ENCODE measurements at regions not wholly inside any gene's neighbourhood (a gene's known extent, or its start where the extent isn't known, plus 50 kb on each side); places are given as distances from the start of the nearest gene placed in this dataset.
"Not testable (repeated sequence)": the region's sequence is repeated elsewhere in the genome, so short reads cannot be mapped to it uniquely, and the experiment has no call there.

- no peak for DNase-seq
- no peak for ATAC-seq
- H3K4me1 ChIP-seq (ENCODE audit: control insufficient read depth, insufficient read depth, low read length) = no peaks in the 10 kb centered on the region
- no peak overlapping the region for H3K27ac ChIP-seq (ENCODE audit: low read length)
- 72% methylated on average over 2 of the region's 2 CpGs for WGBS
- intact Hi-C loops (cut with DNase I) = no loop called here
- H3K9me3 ChIP-seq (ENCODE audit: control insufficient read depth, low read length) = no peaks in the 10 kb centered on the region
- no peak overlapping the region for H3K4me3 ChIP-seq (ENCODE audit: low read length)
- no peaks in the 10 kb centered on the region for H3K27me3 ChIP-seq (ENCODE audit: control insufficient read depth, insufficient read depth)
Measured at GRCh38 chr9:74095925-74096324, 401.2 kb upstream of the RORB start.

DNA sequence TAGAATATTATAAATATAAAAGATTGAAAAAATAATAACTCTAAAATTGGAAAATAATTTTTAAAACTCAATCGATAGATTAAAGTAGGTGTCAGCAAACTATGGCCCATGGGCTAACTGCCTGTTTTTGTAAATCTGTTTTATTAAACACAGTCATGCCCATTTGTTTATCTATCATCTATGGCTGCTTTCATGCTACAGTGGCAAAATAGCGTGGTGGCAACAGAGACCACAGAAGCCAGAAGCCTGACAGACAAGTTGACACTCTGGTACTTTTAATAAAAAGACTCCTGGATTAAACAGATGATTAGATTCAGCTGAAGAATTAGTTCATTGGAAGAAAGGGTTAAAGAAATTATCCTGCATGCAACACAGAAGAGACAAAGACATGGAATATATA, 400.7 kb upstream of the RORB start:
- Histone ChIP-seq H3K27ac (ENCODE audit: low read length) (no peak overlapping the region), H3K4me3 (ENCODE audit: low read length) (no peak overlapping the region), H3K27me3 (ENCODE audit: control insufficient read depth, insufficient read depth) (no peaks in the 10 kb centered on the region), H3K4me1 (ENCODE audit: control insufficient read depth, insufficient read depth, low read length) (no peaks in the 10 kb centered on the region), H3K9me3 (ENCODE audit: control insufficient read depth, low read length) (no peaks in the 10 kb centered on the region)
- ATAC-seq (no peak), DNase-seq (no peak)
- intact Hi-C loops (cut with DNase I) = no loop called here
- 85% methylated on average over 2 of the region's 2 CpGs for WGBS

GRCh38 chr9:74100042-74100441, 397.1 kb upstream of the RORB start:
- H3K27me3 ChIP-seq (ENCODE audit: control insufficient read depth, insufficient read depth) = no peaks in the 10 kb centered on the region
- H3K9me3 ChIP-seq (ENCODE audit: control insufficient read depth, low read length) = no peaks in the 10 kb centered on the region
- intact Hi-C loops (cut with DNase I) = no loop called here
- H3K4me3 ChIP-seq (ENCODE audit: low read length) = no peak overlapping the region
- 93% methylated on average over 1 of the region's 1 CpG for WGBS
- H3K4me1 ChIP-seq (ENCODE audit: control insufficient read depth, insufficient read depth, low read length) = no peaks in the 10 kb centered on the region
- DNase-seq (no peak), ATAC-seq (no peak)
- no peak overlapping the region for H3K27ac ChIP-seq (ENCODE audit: low read length)

- ATAC-seq; H3K4me1 ChIP-seq (ENCODE audit: control insufficient read depth, insufficient read depth, low read length); intact Hi-C loops (cut with DNase I); H3K27ac ChIP-seq (ENCODE audit: low read length); H3K4me3 ChIP-seq (ENCODE audit: low read length); H3K27me3 ChIP-seq (ENCODE audit: control insufficient read depth, insufficient read depth); DNase-seq; H3K9me3 ChIP-seq (ENCODE audit: control insufficient read depth, low read length): not testable (repeated sequence)
- 64% methylated on average over 1 of the region's 1 CpG for WGBS
Measured at GRCh38 chr9:74102148-74102547, 395.0 kb upstream of the RORB start.

DNA sequence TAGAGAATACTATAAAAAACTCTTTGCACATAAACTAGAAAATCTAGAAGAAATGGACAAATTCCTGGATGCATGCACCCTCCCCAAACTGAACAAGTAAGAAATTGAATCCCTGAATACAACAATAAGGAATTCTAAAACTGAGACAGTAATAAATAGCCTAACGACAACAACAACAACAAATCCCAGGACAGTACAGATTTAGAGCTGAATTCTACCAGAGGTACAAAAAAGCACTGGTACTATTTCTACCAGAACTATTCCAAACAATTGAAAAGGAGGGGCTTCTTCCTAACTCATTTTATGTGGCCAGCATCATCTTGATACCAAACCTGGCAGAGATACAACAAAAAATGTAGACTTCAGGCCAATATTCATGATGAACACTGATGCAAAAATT, 394.4 kb upstream of the RORB start:
- no peak overlapping the region for H3K4me3 ChIP-seq (ENCODE audit: low read length)
- no peak overlapping the region for H3K27ac ChIP-seq (ENCODE audit: low read length)
- H3K27me3 ChIP-seq (ENCODE audit: control insufficient read depth, insufficient read depth) = no peaks in the 10 kb centered on the region
- 91% methylated on average over 1 of the region's 1 CpG for WGBS
- H3K9me3 ChIP-seq (ENCODE audit: control insufficient read depth, low read length) = no peaks in the 10 kb centered on the region
- ATAC-seq = no peak
- no peak for DNase-seq
- intact Hi-C loops (cut with DNase I) = no loop called here
- no peaks in the 10 kb centered on the region for H3K4me1 ChIP-seq (ENCODE audit: control insufficient read depth, insufficient read depth, low read length)

DNA sequence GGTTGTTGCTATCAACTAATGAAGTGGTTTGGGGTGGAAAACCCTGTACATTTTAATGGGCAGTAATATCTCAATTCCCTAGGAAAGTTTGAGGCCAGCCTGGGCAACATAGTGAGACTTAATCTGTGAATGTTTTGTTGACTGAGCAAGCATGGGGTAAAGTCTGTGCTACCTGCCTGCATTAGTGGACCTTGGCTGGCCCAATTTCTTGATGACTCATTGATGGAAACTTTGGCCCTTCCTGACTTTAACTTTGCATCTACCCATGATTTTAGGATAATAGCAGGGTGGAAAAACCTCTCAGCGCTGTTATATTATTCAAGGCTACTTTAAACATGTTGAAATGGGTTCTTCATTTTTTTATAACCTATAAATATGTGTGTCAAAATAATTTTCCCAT, 389.4 kb upstream of the RORB start:
- Histone ChIP-seq H3K9me3 (ENCODE audit: control insufficient read depth, low read length) (no peaks in the 10 kb centered on the region), H3K4me1 (ENCODE audit: control insufficient read depth, insufficient read depth, low read length) (no peaks in the 10 kb centered on the region), H3K4me3 (ENCODE audit: low read length) (no peak overlapping the region), H3K27me3 (ENCODE audit: control insufficient read depth, insufficient read depth) (no peaks in the 10 kb centered on the region), H3K27ac (ENCODE audit: low read length) (no peak overlapping the region)
- no peak for DNase-seq
- WGBS = 79% methylated on average over 1 of the region's 1 CpG
- ATAC-seq = no peak
- intact Hi-C loops (cut with DNase I) = no loop called here

DNA sequence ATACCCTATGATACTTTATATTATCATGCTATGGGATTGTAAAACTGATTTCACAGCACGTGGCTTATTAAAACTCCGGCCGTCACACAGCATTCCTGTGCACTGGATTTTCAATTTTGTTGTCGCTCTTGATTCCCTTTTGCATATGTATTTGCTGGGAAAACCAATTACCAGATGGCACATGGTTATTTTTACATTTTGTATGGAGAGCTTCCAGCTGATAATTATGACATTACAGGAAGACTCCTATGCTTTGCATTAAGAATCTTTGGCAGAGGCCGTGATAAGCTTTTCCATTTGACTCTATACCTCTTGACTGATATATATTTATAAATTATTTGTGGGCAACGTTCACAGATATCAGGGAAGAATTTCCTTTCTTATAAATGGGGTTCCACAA, 381.2 kb upstream of the RORB start:
- H3K9me3 ChIP-seq (ENCODE audit: control insufficient read depth, low read length) = no peaks in the 10 kb centered on the region
- H3K27me3 ChIP-seq (ENCODE audit: control insufficient read depth, insufficient read depth) = no peaks in the 10 kb centered on the region
- H3K27ac ChIP-seq (ENCODE audit: low read length) = no peak overlapping the region
- H3K4me1 ChIP-seq (ENCODE audit: control insufficient read depth, insufficient read depth, low read length) = no peaks in the 10 kb centered on the region
- intact Hi-C loops (cut with DNase I) = no loop called here
- ATAC-seq (no peak), DNase-seq (no peak)
- WGBS = 72% methylated on average over 6 of the region's 6 CpGs
- no peak overlapping the region for H3K4me3 ChIP-seq (ENCODE audit: low read length)

DNA sequence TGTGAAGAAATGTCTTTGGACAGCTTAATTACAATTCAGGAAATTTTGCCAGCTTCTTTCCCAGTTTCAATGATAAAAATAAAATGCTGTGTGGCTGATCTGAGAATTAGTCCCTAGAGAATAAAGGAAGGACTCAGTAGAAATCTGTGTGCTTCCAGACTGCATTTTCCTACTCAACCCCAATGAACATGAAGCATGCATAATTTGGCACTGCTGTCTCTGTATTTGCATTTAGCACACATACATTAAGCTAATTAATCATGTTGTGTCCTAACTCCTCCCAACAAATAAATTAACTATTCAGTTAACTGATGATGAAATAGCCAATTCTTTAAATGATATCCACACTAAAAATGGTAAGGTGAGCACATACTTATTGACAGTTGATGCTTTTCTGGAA, 380.0 kb upstream of the RORB start:
- no peaks in the 10 kb centered on the region for H3K9me3 ChIP-seq (ENCODE audit: control insufficient read depth, low read length)
- H3K4me1 ChIP-seq (ENCODE audit: control insufficient read depth, insufficient read depth, low read length) = no peaks in the 10 kb centered on the region
- no peak overlapping the region for H3K4me3 ChIP-seq (ENCODE audit: low read length)
- H3K27me3 ChIP-seq (ENCODE audit: control insufficient read depth, insufficient read depth) = no peaks in the 10 kb centered on the region
- intact Hi-C loops (cut with DNase I) = no loop called here
- H3K27ac ChIP-seq (ENCODE audit: low read length) = no peak overlapping the region
- no peak for DNase-seq
- ATAC-seq = no peak

DNA sequence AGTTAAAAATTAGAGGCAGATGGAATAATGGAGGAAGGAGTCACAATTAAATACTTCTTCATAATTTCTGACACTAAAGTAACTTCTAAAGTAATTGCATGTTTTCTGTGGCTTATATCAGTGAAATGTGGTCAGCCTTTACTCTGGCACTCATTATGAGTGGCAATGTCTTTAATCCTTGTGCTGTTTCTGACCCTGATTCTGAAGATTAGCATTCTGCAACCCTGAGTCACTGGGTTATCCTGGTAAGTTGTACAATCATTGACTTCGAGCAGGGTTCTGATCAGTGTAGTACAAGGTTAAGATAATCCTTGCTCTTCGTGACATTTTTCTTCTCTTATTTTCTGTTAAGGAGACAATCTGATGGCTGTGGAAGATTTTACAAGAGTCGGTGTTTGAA, 379.4 kb upstream of the RORB start:
- no peaks in the 10 kb centered on the region for H3K4me1 ChIP-seq (ENCODE audit: control insufficient read depth, insufficient read depth, low read length)
- H3K27ac ChIP-seq (ENCODE audit: low read length) = no peak overlapping the region
- H3K27me3 ChIP-seq (ENCODE audit: control insufficient read depth, insufficient read depth) = no peaks in the 10 kb centered on the region
- H3K9me3 ChIP-seq (ENCODE audit: control insufficient read depth, low read length) = no peaks in the 10 kb centered on the region
- WGBS = 76% methylated on average over 3 of the region's 3 CpGs
- H3K4me3 ChIP-seq (ENCODE audit: low read length) = no peak overlapping the region
- intact Hi-C loops (cut with DNase I) = no loop called here
- DNase-seq (no peak), ATAC-seq (no peak)

GRCh38 chr9:74120061-74120460, 377.1 kb upstream of the RORB start:
- H3K27me3 ChIP-seq (ENCODE audit: control insufficient read depth, insufficient read depth) = no peaks in the 10 kb centered on the region
- H3K4me3 ChIP-seq (ENCODE audit: low read length) = no peak overlapping the region
- 40% methylated on average over 1 of the region's 1 CpG for WGBS
- intact Hi-C loops (cut with DNase I) = no loop called here
- no peaks in the 10 kb centered on the region for H3K4me1 ChIP-seq (ENCODE audit: control insufficient read depth, insufficient read depth, low read length)
- H3K9me3 ChIP-seq (ENCODE audit: control insufficient read depth, low read length) = no peaks in the 10 kb centered on the region
- DNase-seq (no peak), ATAC-seq (no peak)
- H3K27ac ChIP-seq (ENCODE audit: low read length) = no peak overlapping the region

DNA sequence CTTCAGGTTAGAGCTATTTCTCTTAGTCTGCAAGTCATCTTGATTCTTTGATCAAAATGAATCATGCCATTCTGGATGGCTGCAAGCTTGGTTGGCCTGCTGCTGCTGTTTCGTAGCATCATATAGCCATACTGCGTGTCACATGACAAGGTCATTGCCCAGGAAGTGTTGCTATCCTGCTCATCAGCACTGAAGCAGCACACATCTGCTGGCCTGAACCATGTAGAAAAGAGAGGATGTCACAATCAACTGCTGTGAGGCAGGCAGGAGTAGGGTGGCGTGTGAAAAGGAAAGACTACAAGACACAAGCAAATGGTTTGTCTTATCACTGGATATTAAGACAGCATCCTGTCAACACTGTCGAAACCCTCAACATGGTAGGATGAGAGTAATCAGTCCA, 376.7 kb upstream of the RORB start:
- Histone ChIP-seq H3K27ac (ENCODE audit: low read length) (no peak overlapping the region), H3K4me1 (ENCODE audit: control insufficient read depth, insufficient read depth, low read length) (no peaks in the 10 kb centered on the region), H3K4me3 (ENCODE audit: low read length) (no peak overlapping the region), H3K27me3 (ENCODE audit: control insufficient read depth, insufficient read depth) (no peaks in the 10 kb centered on the region), H3K9me3 (ENCODE audit: control insufficient read depth, low read length) (no peaks in the 10 kb centered on the region)
- ATAC-seq = no peak
- no peak for DNase-seq
- intact Hi-C loops (cut with DNase I) = no loop called here
- 49% methylated on average over 4 of the region's 4 CpGs for WGBS

GRCh38 chr9:74122216-74122615, 374.9 kb upstream of the RORB start:
- WGBS = 67% methylated on average over 2 of the region's 2 CpGs
- Histone ChIP-seq H3K27ac (ENCODE audit: low read length) (no peak overlapping the region), H3K4me1 (ENCODE audit: control insufficient read depth, insufficient read depth, low read length) (no peaks in the 10 kb centered on the region), H3K9me3 (ENCODE audit: control insufficient read depth, low read length) (no peaks in the 10 kb centered on the region), H3K27me3 (ENCODE audit: control insufficient read depth, insufficient read depth) (no peaks in the 10 kb centered on the region), H3K4me3 (ENCODE audit: low read length) (no peak overlapping the region)
- ATAC-seq = no peak
- intact Hi-C loops (cut with DNase I) = no loop called here
- no peak for DNase-seq

Measured in right cardiac atrium (tissue), 5 donors.